ENCODE measurements at regions not wholly inside any gene's neighbourhood (a gene's known extent, or its start where the extent isn't known, plus 50 kb on each side); places are given as distances from the start of the nearest gene placed in this dataset.

- TF ChIP-seq NR2F2 (IDR thresholded peaks at IDR 0.05) (no peak), FOXA1 (IDR thresholded peaks at IDR 0.05) (no peak), CTCF (IDR thresholded peaks at IDR 0.05; ENCODE audit: low read depth, low read length, missing input control) (no peak), ATF3 (IDR thresholded peaks at IDR 0.05) (no peak), TAF1 (conservative IDR thresholded peaks at IDR 0.05) (no peak)
These were observed 919.7 kb upstream of the CADM2 start for GRCh38 chr3:84039099-84039498.

All from liver (tissue), 3 donors.